Fibroblast of pulmonary artery (primary cell): ENCODE measurements at regions not wholly inside any gene's neighbourhood (a gene's known extent, or its start where the extent isn't known, plus 50 kb on each side); places are given as distances from the start of the nearest gene placed in this dataset.
"Not testable (repeated sequence)": the region's sequence is repeated elsewhere in the genome, so short reads cannot be mapped to it uniquely, and the experiment has no call there.

ENCODE experiments used
- DNase-seq: peaks from one replicate; pipeline ENCODE4 v3.0.0-alpha.2; 2010; ENCODE audit warnings: low read depth
- H3K4me3 ChIP-seq: replicated peaks from 2 replicates; pipeline ENCODE4 v1.5.1; 2011; ENCODE audit warnings: low read depth, mild to moderate bottlenecking, control low read depth, low read length, moderate library complexity
- CTCF ChIP-seq: IDR thresholded peaks from 2 replicates; pipeline ENCODE4 v1.5.1; 2011; ENCODE audit warnings: mild to moderate bottlenecking, control low read depth, low read length, inconsistent platforms; ENCODE audit errors: missing control alignments

GRCh38 chr11:67732045-67732787 lies 57.8 kb upstream of the ALDH3B2 start:
- DNase-seq = no peak
- TF ChIP-seq CTCF = peak; percentile 11
- no peak overlapping the region for H3K4me3 ChIP-seq

GRCh38 chr11:67731583-67731982 lies 57.2 kb upstream of the ALDH3B2 start:
- no peak for TF ChIP-seq CTCF
- no peak overlapping the region for H3K4me3 ChIP-seq
- no peak for DNase-seq

GRCh38 chr11:67728163-67728571 lies 53.7 kb upstream of the ALDH3B2 start:
- not testable (repeated sequence) for H3K4me3 ChIP-seq, DNase-seq

GRCh38 chr11:67727066-67728040 lies 52.9 kb upstream of the ALDH3B2 start:
- not testable (repeated sequence) for DNase-seq

More at GRCh38 chr11:67727066-67728040, 52.9 kb upstream of the ALDH3B2 start:
- not testable (repeated sequence) for H3K4me3 ChIP-seq
